Natural killer cell (primary cell): ENCODE measurements at regions not wholly inside any gene's neighbourhood (a gene's known extent, or its start where the extent isn't known, plus 50 kb on each side); places are given as distances from the start of the nearest gene placed in this dataset.

Experiments
- ATAC-seq, 3 donors: fragments of 150-1000 bp in 2 of 3; fragments of 200-7000 bp in 1 of 3; cut with Tn5 transposase; 1 replicate in 1 of 3; 2 replicates in 2 of 3; pipeline ENCODE4 v1.10.0; 2021; ENCODE audit warnings: mild to moderate bottlenecking in 2 of 3, moderate library complexity in 2 of 3
- DNase-seq, 2 donors: peaks; one replicate each; pipeline versions ENCODE4 v3.0.0 to v3.0.0-alpha.2; 2013 to 2021; ENCODE audit warnings: mixed read lengths in 1 of 2
- H3K27ac ChIP-seq: one replicate; pipeline ENCODE4 v1.5.1; 2013; ENCODE audit warnings: mild to moderate bottlenecking, low read length
- H3K27me3 ChIP-seq: one replicate; pipeline ENCODE4 v1.6.1; 2013; ENCODE audit warnings: low read length; ENCODE audit not compliant: control insufficient read depth, insufficient read depth
- H3K36me3 ChIP-seq: one replicate; pipeline ENCODE4 v1.6.1; 2013; ENCODE audit warnings: low read length; ENCODE audit not compliant: control insufficient read depth, insufficient read depth
- H3K4me1 ChIP-seq: one replicate; pipeline ENCODE4 v1.6.1; 2013; ENCODE audit warnings: low read length; ENCODE audit not compliant: control insufficient read depth, insufficient read depth
- H3K4me3 ChIP-seq: one replicate; pipeline ENCODE4 v1.5.1; 2013; ENCODE audit warnings: low read length
- H3K9me3 ChIP-seq: one replicate; pipeline ENCODE4 v1.6.1; 2013; ENCODE audit warnings: low read length; ENCODE audit not compliant: control insufficient read depth, insufficient read depth
- H3K27ac Mint-ChIP-seq, 2 donors: one replicate each; pipeline ENCODE4 v1.8.0; 2022; ENCODE audit warnings: mild to moderate bottlenecking in 2 of 2, mixed read lengths in 2 of 2, moderate library complexity in 1 of 2
- H3K27me3 Mint-ChIP-seq, 2 donors: one replicate each; pipeline ENCODE4 v1.8.0; 2022; ENCODE audit warnings: low read depth in 2 of 2, mixed read lengths in 2 of 2
- H3K36me3 Mint-ChIP-seq: one replicate; pipeline ENCODE4 v1.8.0; 2022; ENCODE audit warnings: mixed read lengths
- H3K4me1 Mint-ChIP-seq, 2 donors: one replicate each; pipeline ENCODE4 v1.8.0; 2022; ENCODE audit warnings: mixed read lengths in 2 of 2
- H3K4me3 Mint-ChIP-seq: one replicate; pipeline ENCODE4 v1.8.0; 2022; ENCODE audit warnings: mild to moderate bottlenecking, moderate library complexity, mixed read lengths
- H3K9me3 Mint-ChIP-seq, 2 donors: one replicate each; pipeline ENCODE4 v1.8.0; 2022; ENCODE audit warnings: mixed read lengths in 2 of 2
- WGBS: methylation state at CpG from one replicate; pipeline ENCODE4 v1.1.7; 2013; ENCODE audit warnings: missing lambda C conversion rate; ENCODE audit not compliant: insufficient coverage; 5-methylcytosine and 5-hydroxymethylcytosine counted together
- intact Hi-C: fragments of 100-400 bp; cut with micrococcal nuclease; formaldehyde crosslinking; loops from one replicate; pipeline ENCODE4 v1.14.2; 2022
- TF ChIP-seq, protein P1 (sequence below): fragments of 200-600 bp; IDR thresholded peaks from one replicate; pipeline ENCODE4 v1.8.0; 2022; ENCODE audit warnings: antibody characterized with exemption

DNA sequence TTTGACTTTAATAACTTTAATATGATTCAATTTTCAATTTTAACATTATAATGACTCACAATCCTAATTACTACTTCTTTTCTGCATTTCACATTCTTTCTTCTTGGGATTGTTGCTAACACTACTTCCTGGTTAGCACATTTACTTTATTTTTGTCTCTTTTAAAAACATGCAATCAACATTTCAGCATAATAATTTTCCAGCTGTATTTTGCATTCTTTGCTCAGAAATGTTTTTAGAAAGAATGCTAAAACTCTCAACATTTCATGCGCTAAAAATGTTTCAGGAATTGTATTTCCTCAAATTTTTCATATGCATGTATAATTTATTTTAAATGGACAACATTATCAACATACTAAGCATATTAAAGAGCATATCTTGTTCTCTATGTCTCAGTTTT, 1302.1 kb upstream of the GJE1 start:
- H3K9me3 ChIP-seq = no peaks in the 10 kb centered on the region
- TF ChIP-seq, protein P1, sequence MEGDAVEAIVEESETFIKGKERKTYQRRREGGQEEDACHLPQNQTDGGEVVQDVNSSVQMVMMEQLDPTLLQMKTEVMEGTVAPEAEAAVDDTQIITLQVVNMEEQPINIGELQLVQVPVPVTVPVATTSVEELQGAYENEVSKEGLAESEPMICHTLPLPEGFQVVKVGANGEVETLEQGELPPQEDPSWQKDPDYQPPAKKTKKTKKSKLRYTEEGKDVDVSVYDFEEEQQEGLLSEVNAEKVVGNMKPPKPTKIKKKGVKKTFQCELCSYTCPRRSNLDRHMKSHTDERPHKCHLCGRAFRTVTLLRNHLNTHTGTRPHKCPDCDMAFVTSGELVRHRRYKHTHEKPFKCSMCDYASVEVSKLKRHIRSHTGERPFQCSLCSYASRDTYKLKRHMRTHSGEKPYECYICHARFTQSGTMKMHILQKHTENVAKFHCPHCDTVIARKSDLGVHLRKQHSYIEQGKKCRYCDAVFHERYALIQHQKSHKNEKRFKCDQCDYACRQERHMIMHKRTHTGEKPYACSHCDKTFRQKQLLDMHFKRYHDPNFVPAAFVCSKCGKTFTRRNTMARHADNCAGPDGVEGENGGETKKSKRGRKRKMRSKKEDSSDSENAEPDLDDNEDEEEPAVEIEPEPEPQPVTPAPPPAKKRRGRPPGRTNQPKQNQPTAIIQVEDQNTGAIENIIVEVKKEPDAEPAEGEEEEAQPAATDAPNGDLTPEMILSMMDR = no peak
- no peak for DNase-seq
- no peak for ATAC-seq
- Mint-ChIP-seq H3K36me3 (no peaks in the 10 kb centered on the region), H3K4me3 (no peak overlapping the region), H3K27ac (no peak overlapping the region), H3K27me3 (no peaks in the 10 kb centered on the region), H3K9me3 (no peaks in the 10 kb centered on the region), H3K4me1 (no peaks in the 10 kb centered on the region)
- H3K27ac ChIP-seq = no peak overlapping the region
- H3K36me3 ChIP-seq = no peaks in the 10 kb centered on the region
- no peak overlapping the region for H3K4me3 ChIP-seq
- intact Hi-C loops = no loop called here
- H3K4me1 ChIP-seq = no peaks in the 10 kb centered on the region
- no peaks in the 10 kb centered on the region for H3K27me3 ChIP-seq
- WGBS = no CpG with 5 or more reads among the region's 1 CpG

DNA sequence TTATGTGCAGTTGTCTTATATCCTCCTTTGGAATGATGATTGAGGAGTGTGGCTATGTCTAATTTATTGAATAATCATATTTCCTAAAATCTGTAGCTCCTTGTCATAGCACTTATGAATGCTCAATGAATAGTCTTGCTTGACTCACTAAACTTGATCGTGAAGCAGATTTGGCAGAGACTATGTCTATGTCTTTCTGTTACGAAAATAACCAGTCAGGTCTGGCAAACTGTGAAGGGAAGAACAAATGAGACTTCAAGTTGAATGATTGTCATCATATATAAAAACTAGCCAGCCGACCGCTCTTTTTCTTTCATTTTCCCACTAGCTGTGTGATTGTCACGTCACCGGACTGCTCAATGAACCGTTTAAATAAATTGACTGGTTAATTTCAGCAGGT, 1303.9 kb upstream of the GJE1 start:
- no peaks in the 10 kb centered on the region for H3K36me3 Mint-ChIP-seq
- no peaks in the 10 kb centered on the region for H3K4me1 Mint-ChIP-seq
- 95% methylated on average over 7 of the region's 7 CpGs for WGBS
- H3K4me3 Mint-ChIP-seq = no peak overlapping the region
- Histone ChIP-seq H3K27me3 (no peaks in the 10 kb centered on the region), H3K27ac (no peak overlapping the region), H3K4me3 (no peak overlapping the region), H3K4me1 (no peaks in the 10 kb centered on the region), H3K9me3 (no peaks in the 10 kb centered on the region), H3K36me3 (no peaks in the 10 kb centered on the region)
- TF ChIP-seq, protein P1 = no peak
- no peaks in the 10 kb centered on the region for H3K9me3 Mint-ChIP-seq
- no peak for DNase-seq
- intact Hi-C loops = no loop called here
- no peaks in the 10 kb centered on the region for H3K27me3 Mint-ChIP-seq
- no peak for ATAC-seq
- no peak overlapping the region for H3K27ac Mint-ChIP-seq

DNA sequence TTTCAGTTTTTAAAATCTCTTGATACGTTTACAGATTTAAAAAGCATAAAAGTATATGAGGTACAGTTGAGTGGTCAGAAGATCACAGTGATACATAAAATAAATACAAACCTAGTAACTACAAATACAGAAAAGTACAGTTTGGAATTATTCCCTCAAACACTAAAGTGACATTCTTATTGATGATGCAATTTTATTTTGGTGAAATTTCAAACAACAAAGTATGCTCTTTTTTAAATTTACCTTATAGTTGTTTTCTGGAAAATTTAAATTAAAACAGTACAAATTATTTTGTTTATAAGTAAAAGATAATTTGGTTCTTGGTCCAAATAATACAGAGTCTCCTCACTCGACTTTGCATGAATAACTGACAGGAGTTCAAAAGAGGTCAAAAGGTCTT, 1305.1 kb upstream of the GJE1 start:
- no peaks in the 10 kb centered on the region for H3K36me3 ChIP-seq
- DNase-seq = no peak
- intact Hi-C loops = no loop called here
- no peaks in the 10 kb centered on the region for H3K9me3 ChIP-seq
- TF ChIP-seq, protein P1 = no peak
- WGBS = 87% methylated on average over 1 of the region's 2 CpGs
- Mint-ChIP-seq H3K4me3 (no peak overlapping the region), H3K27ac (no peak overlapping the region), H3K9me3 (no peaks in the 10 kb centered on the region), H3K4me1 (no peaks in the 10 kb centered on the region), H3K36me3 (no peaks in the 10 kb centered on the region), H3K27me3 (no peaks in the 10 kb centered on the region)
- no peaks in the 10 kb centered on the region for H3K4me1 ChIP-seq
- H3K27me3 ChIP-seq = no peaks in the 10 kb centered on the region
- no peak overlapping the region for H3K27ac ChIP-seq
- H3K4me3 ChIP-seq = no peak overlapping the region
- no peak for ATAC-seq

DNA sequence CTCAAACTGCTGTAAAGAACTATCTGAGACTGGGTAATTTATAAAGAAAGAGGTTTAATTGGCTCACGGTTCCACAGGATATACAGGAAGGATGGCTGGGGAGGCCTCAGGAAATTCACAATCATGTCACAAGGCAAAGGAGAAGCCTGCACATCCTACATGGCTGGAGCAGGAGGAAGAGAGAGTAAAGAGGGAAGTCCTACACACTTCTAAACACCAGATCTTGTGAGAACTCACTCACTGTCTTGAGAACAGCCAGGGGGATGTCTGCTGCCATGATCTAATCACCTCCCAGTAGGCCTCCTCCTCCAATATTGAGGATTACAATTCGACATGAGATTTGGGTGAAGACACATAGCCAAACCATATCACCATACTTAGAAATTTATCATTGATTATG, 1307.0 kb upstream of the GJE1 start:
- DNase-seq (no peak), ATAC-seq (no peak)
- Mint-ChIP-seq H3K9me3 (no peaks in the 10 kb centered on the region), H3K4me1 (no peaks in the 10 kb centered on the region), H3K27ac (no peak overlapping the region), H3K36me3 (no peaks in the 10 kb centered on the region), H3K4me3 (no peak overlapping the region), H3K27me3 (no peaks in the 10 kb centered on the region)
- Histone ChIP-seq H3K9me3 (no peaks in the 10 kb centered on the region), H3K36me3 (no peaks in the 10 kb centered on the region), H3K27ac (no peak overlapping the region), H3K27me3 (no peaks in the 10 kb centered on the region), H3K4me1 (no peaks in the 10 kb centered on the region), H3K4me3 (no peak overlapping the region)
- TF ChIP-seq, protein P1 = no peak
- intact Hi-C loops = no loop called here
- WGBS = 29% methylated on average over 1 of the region's 2 CpGs
